ENCODE measurements at regions not wholly inside any gene's neighbourhood (a gene's known extent, or its start where the extent isn't known, plus 50 kb on each side); places are given as distances from the start of the nearest gene placed in this dataset.
"Not testable (repeated sequence)": the region's sequence is repeated elsewhere in the genome, so short reads cannot be mapped to it uniquely, and the experiment has no call there.

- TF ChIP-seq CTCF (IDR thresholded peaks at IDR 0.05; ENCODE audit: control extremely low read depth in 1 of 3, insufficient read depth in 1 of 3, low read depth in 1 of 3, low read length in 3 of 3); EZH2 (IDR thresholded peaks at IDR 0.05; ENCODE audit: low read depth, low read length, severe bottlenecking); POLR2AphosphoS5 (IDR thresholded peaks at IDR 0.05; ENCODE audit: low read depth, low read length); POLR2A (IDR thresholded peaks at IDR 0.05; ENCODE audit: control extremely low read depth in 1 of 2, low read depth in 2 of 2, low read length in 2 of 2); RXRA (IDR thresholded peaks at IDR 0.05; ENCODE audit: insufficient read depth, low read depth, low read length); TCF12 (IDR thresholded peaks at IDR 0.05; ENCODE audit: low read depth, low read length); MAX (IDR thresholded peaks at IDR 0.05); CREB1 (IDR thresholded peaks at IDR 0.05); CBX5 (IDR thresholded peaks at IDR 0.05; ENCODE audit: low read depth, low read length): not testable (repeated sequence)
These were observed 1737.7 kb downstream of the ARAP2 start for GRCh38 chr4:34506511-34507092.
